Activated T-cell treated with anti-CD3 and anti-CD28 coated beads for 1 hour (primary cell): ENCODE measurements at regions not wholly inside any gene's neighbourhood (a gene's known extent, or its start where the extent isn't known, plus 50 kb on each side); places are given as distances from the start of the nearest gene placed in this dataset.
"Not testable (repeated sequence)": the region's sequence is repeated elsewhere in the genome, so short reads cannot be mapped to it uniquely, and the experiment has no call there.

Experiments
- DNase-seq: peaks from one replicate; pipeline ENCODE4 v3.0.0-alpha.2; 2020; ENCODE audit warnings: low read depth

GRCh38 chr1:99481-99880, 352.0 kb downstream of the OR4F29 start:
- not testable (repeated sequence) for DNase-seq

- not testable (repeated sequence) for DNase-seq
Measured at GRCh38 chr1:98811-99210, 352.7 kb downstream of the OR4F29 start.

GRCh38 chr1:91279-91678, 360.2 kb downstream of the OR4F29 start:
- DNase-seq: not testable (repeated sequence)

- DNase-seq: not testable (repeated sequence)
Measured at GRCh38 chr1:88110-88509, 363.4 kb downstream of the OR4F29 start.

DNA sequence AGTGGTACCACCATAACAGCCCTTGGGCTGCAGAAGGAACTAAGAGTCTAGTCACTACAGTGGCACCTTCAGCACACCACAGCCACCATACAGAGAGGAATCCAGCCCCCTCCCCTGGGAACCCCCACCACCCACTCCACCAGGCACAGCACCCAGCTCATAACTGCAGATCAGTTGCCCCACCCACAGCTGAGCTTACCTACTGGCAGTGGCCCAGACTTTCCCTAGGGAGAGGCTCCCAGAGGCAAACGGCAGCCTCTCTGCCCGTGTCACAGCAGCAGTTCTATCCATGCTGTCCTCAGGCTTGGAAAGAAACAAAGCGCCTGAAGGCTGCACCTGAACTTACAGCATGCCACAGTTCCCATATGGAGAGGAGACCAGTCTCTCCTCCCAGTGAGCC, 372.3 kb downstream of the OR4F29 start:
- DNase-seq: not testable (repeated sequence)

- not testable (repeated sequence) for DNase-seq
Measured at GRCh38 chr1:65119-65518, 386.4 kb downstream of the OR4F29 start, which contains the start of gene OR4F5. Gene OR4F5 (plus strand): TSS chr1:65419.

DNA sequence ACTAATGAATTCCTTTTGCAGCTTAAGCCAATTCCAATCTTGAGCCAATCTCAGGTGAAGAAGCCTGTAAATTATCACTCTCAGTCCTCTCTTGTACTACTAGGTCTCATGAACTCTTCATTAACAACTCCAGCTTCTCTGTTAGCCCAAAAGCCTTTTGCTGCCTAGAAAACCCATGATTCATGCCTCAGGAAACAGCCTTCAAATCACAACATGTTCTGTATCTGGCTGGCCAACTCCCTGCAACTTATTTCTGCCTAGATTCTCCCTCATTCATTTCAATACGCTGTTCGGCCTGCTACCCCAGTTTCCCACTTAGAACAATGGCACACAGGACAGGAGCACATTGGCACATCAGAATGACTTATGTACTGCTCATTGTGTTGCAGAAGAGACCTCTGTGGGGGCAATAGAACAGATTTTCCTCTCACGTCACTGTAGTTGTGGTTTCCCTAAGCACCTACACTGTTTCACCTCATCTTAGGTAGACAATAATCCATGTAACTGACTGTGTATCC, 395.4 kb downstream of the OR4F29 start:
- DNase-seq: not testable (repeated sequence)

DNA sequence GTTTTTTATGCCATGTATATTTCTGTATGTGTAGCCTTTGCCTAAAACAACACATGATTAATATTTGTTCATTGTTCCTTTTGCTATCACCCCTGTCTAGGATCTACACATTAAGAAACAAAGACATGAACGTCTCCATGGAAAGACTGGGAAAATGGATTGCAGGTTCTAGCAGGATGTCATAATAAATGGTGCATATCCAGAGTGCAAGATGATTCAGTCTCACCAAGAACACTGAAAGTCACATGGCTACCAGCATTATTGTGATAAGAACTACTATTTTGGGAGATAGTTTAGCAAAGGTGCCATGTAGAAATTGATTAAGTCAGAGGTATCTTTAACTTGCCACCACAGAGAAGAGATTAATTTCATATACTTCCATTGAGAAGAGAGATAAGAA, 398.3 kb downstream of the OR4F29 start:
- DNase-seq: not testable (repeated sequence)

DNA sequence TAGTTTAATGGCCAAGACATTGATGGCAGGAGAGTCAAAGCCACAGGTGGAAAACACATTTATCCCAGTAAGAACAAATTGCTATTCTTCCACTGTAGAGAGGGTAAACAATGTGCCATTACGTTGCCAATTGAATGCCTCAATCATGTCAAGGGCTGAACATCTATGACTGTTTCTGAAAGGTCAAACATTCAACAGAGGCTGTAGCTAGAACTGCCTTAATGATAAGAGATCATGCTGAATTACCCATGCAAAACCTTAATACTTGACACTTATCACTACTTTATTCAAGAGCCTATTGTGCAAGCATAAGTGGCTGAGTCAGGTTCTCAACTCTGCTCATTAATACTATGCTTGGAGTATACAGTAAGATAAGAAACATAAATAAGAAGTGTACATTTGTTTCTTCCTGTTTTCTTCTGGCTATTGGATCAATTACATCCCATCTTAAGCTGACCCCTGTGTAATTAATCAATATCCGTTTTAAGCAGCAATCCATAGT, 409.5 kb downstream of the OR4F29 start:
- not testable (repeated sequence) for DNase-seq

GRCh38 chr1:41197-41596, 410.3 kb downstream of the OR4F29 start:
- DNase-seq: not testable (repeated sequence)

- DNase-seq: not testable (repeated sequence)
Measured at GRCh38 chr1:29183-29582, 422.3 kb downstream of the OR4F29 start.

DNA sequence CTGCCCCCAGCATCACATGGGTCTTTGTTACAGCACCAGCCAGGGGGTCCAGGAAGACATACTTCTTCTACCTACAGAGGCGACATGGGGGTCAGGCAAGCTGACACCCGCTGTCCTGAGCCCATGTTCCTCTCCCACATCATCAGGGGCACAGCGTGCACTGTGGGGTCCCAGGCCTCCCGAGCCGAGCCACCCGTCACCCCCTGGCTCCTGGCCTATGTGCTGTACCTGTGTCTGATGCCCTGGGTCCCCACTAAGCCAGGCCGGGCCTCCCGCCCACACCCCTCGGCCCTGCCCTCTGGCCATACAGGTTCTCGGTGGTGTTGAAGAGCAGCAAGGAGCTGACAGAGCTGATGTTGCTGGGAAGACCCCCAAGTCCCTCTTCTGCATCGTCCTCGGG, 434.2 kb downstream of the OR4F29 start:
- DNase-seq: not testable (repeated sequence)

DNA sequence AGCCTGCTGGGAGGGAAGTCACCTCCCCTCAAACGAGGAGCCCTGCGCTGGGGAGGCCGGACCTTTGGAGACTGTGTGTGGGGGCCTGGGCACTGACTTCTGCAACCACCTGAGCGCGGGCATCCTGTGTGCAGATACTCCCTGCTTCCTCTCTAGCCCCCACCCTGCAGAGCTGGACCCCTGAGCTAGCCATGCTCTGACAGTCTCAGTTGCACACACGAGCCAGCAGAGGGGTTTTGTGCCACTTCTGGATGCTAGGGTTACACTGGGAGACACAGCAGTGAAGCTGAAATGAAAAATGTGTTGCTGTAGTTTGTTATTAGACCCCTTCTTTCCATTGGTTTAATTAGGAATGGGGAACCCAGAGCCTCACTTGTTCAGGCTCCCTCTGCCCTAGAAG, 435.5 kb downstream of the OR4F29 start:
- not testable (repeated sequence) for DNase-seq

DNA sequence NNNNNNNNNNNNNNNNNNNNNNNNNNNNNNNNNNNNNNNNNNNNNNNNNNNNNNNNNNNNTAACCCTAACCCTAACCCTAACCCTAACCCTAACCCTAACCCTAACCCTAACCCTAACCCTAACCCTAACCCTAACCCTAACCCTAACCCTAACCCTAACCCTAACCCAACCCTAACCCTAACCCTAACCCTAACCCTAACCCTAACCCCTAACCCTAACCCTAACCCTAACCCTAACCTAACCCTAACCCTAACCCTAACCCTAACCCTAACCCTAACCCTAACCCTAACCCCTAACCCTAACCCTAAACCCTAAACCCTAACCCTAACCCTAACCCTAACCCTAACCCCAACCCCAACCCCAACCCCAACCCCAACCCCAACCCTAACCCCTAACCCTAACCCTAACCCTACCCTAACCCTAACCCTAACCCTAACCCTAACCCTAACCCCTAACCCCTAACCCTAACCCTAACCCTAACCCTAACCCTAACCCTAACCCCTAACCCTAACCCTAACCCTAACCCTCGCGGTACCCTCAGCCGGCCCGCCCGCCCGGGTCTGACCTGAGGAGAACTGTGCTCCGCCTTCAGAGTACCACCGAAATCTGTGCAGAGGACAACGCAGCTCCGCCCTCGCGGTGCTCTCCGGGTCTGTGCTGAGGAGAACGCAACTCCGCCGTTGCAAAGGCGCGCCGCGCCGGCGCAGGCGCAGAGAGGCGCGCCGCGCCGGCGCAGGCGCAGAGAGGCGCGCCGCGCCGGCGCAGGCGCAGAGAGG, 441.3 kb downstream of the OR4F29 start:
- not testable (repeated sequence) for DNase-seq
